GM21786 (cell line): ENCODE measurements at regions not wholly inside any gene's neighbourhood (a gene's known extent, or its start where the extent isn't known, plus 50 kb on each side); places are given as distances from the start of the nearest gene placed in this dataset.

Source experiments
- ATAC-seq: cut with Tn5 transposase; IDR thresholded peaks from one replicate; pipeline ENCODE4 v1.9.1; 2021; ENCODE audit not compliant: unreplicated experiment

GRCh38 chr13:75231235-75231634 lies 250.7 kb downstream of the TBC1D4 start:
- ATAC-seq, result no peak

- ATAC-seq, result no peak
Observed at GRCh38 chr13:75226733-75227435, 255.1 kb downstream of the TBC1D4 start.

DNA sequence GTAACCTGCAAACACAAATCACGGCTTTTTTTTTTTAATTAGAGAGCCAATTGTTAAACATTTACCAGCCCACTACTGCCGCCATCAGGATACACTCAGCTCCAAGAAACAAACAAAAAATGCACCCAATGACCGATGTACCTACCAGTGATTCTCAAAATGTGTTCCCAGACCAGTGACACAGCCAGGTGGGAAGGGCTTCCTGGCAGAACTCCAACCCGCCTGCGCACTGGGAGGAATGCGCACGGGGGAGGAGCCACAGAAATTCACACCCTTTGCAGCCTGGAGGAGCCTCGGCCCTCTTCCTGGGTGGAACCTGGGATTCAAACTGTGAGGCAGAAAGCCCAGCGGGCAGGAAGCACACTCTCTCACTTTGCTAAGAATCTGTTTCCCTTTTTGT lies 255.9 kb downstream of the TBC1D4 start:
- ATAC-seq, result no peak

DNA sequence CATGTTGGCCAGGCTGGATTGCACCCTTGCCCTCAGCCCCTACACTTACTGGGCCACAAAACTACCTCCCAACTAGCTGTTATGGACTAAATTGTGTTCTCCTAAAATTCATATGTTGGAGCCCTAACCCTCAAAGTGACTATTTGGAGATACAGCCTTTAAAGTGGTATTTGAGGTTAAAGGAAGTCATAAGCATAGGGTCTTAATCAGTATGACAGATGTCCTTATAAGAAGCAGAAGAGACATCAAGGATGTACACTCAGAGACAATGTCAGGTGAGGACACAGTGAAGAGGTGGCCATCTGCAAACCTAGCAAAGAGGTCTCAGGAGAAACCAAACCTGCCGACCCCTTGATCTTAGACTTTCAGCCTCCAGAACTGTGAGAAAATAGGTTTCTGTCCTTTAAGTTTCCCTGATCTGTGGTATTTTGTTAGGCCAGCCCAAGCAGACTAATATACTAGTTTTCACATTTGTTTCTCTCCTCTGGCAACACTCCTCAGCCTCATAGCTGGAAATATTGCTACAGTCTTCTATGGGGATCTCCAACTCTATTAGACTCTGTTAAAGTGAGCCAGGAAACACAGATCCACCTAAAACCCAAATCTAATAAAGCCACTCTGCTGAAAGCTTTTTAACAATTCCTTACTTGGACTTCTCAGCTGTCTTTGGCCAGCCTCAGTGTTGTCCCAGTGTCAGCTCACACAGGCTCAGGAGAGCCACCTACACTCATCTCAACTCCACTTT lies 256.5 kb downstream of the TBC1D4 start:
- no peak for ATAC-seq

- ATAC-seq, result no peak
Observed at GRCh38 chr13:75224053-75224742, 257.8 kb downstream of the TBC1D4 start.

DNA sequence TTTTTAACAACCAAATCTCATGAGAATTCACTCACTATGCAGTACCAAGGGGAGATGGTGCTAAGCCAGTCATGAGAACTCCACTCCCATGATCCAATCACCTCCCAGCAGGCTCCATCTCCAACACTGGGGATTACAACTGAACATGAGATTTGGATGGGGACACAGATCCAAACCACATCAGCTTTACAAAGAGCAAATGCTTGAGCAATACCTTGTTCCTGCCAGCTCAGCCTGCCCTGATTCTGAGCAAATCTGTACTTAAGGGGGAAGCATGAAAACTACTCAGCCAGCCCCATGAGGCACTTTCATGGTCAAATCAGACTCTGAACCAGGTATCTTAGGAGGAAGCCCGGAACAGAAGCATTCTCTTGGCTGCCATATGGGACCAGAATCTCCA lies 259.9 kb downstream of the TBC1D4 start:
- ATAC-seq, result no peak

GRCh38 chr13:75220861-75221260 lies 261.1 kb downstream of the TBC1D4 start:
- no peak for ATAC-seq

- ATAC-seq, result no peak
Observed at GRCh38 chr13:75220238-75220542, 261.8 kb downstream of the TBC1D4 start.

DNA sequence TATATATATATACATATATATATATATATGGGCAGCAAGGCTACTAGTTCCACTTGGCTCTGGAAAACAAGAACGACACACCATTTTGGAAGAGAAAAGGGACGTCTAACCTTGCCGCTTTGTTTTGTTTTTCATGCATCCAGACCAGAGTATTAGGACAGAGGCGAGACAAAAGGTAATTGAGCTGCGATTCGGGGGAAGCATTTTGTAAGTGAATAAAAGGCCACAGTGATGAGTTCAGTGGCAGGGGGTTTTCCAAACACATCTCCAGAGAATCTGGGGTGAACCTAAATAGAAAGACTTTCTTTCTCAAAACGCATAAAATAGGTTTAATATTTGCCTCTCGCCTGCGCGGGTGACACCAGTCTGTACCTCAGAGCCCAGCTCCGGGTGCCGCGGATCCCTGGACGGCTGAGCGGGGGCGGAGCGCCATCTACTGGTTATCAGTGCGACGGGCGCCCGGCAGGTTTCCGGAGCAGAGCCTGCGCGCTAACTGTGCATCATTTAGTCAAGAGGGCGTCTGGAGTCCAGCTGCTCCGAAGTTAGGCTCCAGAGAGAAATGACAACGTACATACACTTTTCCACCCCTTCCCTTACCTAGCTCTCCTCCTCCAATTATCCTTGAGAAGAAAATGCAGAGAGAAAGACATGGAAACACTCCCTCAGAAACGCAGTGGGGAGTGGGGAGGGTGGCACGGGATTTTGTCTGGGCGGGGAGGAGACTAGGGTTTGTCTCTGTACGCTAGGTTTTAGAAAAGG lies 262.3 kb downstream of the TBC1D4 start:
- ATAC-seq, result peak; percentile 91

DNA sequence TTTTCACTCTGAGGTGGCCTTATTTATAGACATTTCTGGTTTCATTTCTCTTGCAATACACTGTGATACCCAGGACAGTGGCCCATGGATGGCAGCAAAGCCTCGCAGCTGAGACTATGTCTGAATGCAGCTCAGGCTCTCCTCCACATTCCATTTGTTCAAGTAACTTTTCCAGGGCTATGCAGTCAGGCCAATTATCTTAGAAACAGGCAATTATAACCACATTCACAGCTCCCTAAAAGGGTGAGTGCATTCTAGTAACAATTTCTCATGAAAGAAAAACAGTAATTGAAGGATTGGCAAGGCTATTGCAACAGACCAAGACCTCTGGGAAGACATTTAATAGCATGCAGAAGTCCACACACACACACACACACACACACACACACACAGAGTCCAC lies 264.0 kb downstream of the TBC1D4 start:
- no peak for ATAC-seq

GRCh38 chr13:75216038-75216437 lies 265.9 kb downstream of the TBC1D4 start:
- no peak for ATAC-seq

DNA sequence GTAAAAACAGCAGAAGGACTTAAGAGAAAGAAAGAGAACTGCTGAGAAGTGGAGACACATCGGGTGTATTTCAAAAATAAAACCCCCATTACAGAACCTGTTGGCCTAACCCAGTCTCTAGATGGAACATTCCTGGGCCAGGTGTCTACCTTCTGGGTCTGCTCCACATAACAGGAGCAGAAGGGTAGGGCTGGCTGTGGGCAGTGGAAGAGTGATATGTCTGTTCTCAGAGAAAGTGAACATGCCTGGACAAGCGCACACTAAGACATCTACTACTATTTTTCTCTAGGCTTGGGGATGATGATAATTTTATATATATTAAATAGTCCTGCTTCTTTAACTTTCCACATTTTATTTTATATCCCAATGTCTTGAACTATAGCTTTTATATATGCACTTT lies 267.1 kb downstream of the TBC1D4 start:
- no peak for ATAC-seq

DNA sequence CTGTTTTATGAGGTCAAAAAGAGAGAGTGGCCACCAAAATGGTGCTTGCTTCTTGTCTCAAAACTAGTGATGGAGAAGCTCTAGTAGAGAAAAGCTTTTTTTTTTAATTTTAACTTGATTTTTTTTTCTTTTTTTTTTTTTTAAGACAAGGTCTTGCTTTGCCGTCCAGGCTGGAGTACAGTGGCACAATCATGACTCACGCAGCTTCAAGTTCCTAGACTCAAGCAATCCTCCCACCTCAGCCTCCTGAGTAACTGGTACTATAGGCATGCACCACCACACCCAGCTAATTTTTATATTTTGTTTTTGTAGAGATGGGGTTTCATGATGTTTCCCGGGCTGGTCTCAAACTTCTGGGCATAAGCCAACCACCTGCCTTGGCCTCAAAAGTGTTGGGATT lies 279.0 kb downstream of the TBC1D4 start:
- ATAC-seq, result no peak

- no peak for ATAC-seq
Observed at GRCh38 chr13:75197803-75198202, 284.2 kb downstream of the TBC1D4 start.

DNA sequence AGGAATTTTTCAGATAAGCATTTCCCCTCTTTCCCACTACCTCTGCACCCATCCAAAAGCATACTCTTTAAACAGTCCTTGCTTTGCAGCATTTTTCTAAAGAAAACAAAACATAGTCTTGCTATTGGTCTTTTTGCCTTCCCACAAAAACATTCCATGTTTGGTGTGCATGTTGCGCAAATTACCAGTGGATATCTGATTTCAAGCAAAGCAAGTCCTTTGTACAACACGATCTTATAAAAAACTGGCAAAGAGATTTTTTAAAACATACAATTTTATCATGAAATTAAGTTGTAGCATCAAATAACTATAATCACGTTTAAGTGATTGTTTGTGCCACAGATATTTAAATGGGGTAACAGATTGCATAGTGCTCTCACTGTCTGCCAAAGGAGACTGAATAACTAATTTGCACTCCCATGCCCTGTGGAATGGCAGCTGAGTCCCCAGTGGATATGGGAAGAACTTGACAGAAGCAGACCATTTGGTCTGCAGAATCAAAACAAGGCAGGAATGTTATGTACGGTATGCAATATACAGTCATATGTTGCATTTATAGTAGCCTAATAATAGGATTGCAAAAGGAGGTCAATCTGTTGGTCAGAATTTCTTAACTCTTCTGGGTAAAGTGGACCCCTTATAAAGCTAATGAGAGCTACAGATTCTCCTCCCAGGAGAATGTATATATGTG lies 285.7 kb downstream of the TBC1D4 start:
- ATAC-seq, result no peak

- no peak for ATAC-seq
Observed at GRCh38 chr13:75195495-75196146, 286.3 kb downstream of the TBC1D4 start.

DNA sequence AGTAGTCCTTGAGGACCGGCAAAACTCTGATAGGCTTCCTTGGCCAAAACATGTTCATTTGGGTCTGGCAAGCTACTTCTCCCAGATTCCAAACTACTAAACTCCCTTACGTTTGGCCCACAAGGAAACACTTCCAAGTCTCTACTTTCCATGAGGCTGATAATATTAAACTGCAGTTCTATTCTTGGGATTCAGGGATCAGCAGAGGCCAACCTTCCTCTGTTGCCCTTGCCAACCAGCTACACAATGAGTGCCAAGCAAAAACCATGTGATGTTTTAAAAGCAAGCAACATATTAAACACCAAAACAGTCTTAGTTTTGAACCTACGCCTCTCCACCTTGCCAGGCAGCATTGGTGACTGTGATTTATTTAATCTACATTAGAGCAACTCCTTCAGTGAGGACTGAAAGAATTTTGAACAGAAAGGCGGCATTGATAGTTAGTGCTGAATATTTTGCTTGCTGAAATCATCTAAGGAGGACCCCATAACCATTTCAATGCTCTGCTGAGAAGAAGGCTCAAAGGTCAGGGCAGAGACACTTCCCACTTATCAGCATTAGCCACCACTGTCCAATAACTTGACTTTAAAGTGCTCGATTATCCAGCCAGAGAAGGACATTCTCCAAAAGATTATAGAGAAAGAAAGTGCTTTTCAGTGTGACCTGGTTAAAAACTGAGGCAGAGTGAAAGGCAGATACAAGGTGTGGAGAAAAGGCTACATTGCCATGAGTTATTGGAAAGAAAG lies 287.1 kb downstream of the TBC1D4 start:
- ATAC-seq, result no peak

DNA sequence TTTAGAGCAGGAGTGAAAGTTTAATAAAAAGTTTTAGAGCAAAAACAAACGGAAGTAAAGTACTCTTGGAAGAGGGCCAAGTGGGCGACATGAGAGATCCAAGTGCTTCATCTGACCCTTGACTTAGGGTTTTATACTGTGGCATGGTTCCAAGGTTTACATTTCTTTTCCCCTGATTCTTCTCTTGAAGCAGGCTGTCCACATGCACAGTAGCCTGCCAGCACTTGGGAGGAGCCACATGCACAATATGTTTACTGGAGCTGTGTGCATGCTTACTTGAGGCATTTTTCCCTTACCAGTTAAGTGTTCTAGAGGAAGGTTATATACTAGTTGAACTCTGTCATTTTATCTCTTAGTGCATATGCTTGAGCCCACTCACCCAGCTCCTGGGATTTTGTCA lies 295.6 kb downstream of the TBC1D4 start:
- ATAC-seq, result no peak

GRCh38 chr13:75181906-75182305 lies 300.1 kb downstream of the TBC1D4 start:
- ATAC-seq, result no peak
